ENCODE measurements at regions not wholly inside any gene's neighbourhood (a gene's known extent, or its start where the extent isn't known, plus 50 kb on each side); places are given as distances from the start of the nearest gene placed in this dataset.

DNA sequence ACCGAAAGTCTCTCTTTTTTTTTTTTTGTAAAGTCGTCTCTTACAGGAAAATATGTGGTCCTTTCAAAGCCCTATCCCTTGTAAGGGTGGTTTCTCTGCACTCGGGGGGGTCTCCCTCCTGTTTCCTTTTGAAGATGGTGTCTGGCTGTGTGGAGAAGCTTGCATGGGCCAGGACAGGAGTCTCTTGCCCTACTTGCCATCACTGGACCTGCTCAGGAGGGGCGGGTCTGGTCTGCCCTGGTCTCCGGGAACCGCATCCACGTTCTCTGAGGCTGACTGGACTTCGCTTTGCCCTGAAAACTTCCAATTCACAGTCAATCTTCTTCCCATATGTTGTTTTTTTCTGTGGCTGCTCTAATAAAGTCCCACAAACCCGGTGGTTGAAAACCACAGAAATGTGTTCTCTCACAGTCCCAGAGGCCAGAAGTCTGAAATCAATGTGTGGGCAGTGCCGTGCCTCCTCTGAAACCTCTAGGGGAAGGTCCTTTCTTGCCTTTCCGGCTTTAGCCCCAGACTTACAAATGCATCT is 92.9 kb upstream of the IER5L start:
- H3K36me3 ChIP-seq (replicated peaks): no peaks in the 10 kb centered on the region
- peak overlapping the region; percentile 48 for H3K27ac ChIP-seq
- H3K27me3 ChIP-seq (replicated peaks): no peaks in the 10 kb centered on the region
- DNase-seq: peak; percentile 74
- H3K4me3 ChIP-seq (ENCODE audit: low read depth, low read length): no peak overlapping the region
- no peak for TF ChIP-seq CTCF (IDR thresholded peaks at IDR 0.05; ENCODE audit: low read depth, low read length, missing control alignments)
- in situ Hi-C loops (cut with HindIII; ENCODE audit: low pct_ligation_motif_present, low sequenced_read_pairs): no loop called here

GRCh38 chr9:129270205-129270604 is 92.1 kb upstream of the IER5L start:
- no peaks in the 10 kb centered on the region for H3K36me3 ChIP-seq (replicated peaks)
- H3K27ac ChIP-seq: no peak overlapping the region
- in situ Hi-C loops (cut with HindIII; ENCODE audit: low pct_ligation_motif_present, low sequenced_read_pairs): no loop called here
- DNase-seq: no peak
- TF ChIP-seq CTCF (IDR thresholded peaks at IDR 0.05; ENCODE audit: low read depth, low read length, missing control alignments): no peak
- H3K4me3 ChIP-seq (ENCODE audit: low read depth, low read length): no peak overlapping the region
- H3K27me3 ChIP-seq (replicated peaks): no peaks in the 10 kb centered on the region

DNA sequence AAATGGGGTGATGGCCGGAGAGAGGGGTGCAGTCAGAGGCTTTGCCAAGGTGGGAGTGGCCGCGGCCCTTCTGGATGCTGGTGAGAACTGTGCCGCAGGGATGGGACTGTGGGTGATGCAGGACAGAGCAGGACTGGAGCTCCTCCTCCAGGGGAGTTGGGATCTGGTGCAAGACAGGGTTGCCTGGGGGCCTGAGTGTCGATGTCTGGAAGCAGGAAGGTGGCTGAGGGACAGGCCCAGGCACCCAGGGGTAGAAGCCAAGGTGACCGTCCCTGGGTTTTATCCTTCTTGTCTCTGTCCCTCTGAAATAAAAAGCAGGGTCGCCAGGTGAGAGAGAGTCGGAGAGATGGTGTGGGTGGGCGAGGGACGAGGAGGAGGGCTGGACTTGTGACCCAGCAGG is 89.1 kb upstream of the IER5L start:
- Histone ChIP-seq H3K4me3 (ENCODE audit: low read depth, low read length) (no peak overlapping the region), H3K27me3 (replicated peaks) (no peaks in the 10 kb centered on the region), H3K27ac (no peak overlapping the region), H3K36me3 (replicated peaks) (no peaks in the 10 kb centered on the region)
- no peak for DNase-seq
- TF ChIP-seq CTCF (IDR thresholded peaks at IDR 0.05; ENCODE audit: low read depth, low read length, missing control alignments): no peak
- in situ Hi-C loops (cut with HindIII; ENCODE audit: low pct_ligation_motif_present, low sequenced_read_pairs): no loop called here

GRCh38 chr9:129266536-129266935 is 88.5 kb upstream of the IER5L start:
- H3K27ac ChIP-seq: no peak overlapping the region
- H3K27me3 ChIP-seq (replicated peaks): no peaks in the 10 kb centered on the region
- no peaks in the 10 kb centered on the region for H3K36me3 ChIP-seq (replicated peaks)
- no peak overlapping the region for H3K4me3 ChIP-seq (ENCODE audit: low read depth, low read length)
- DNase-seq: no peak
- TF ChIP-seq CTCF (IDR thresholded peaks at IDR 0.05; ENCODE audit: low read depth, low read length, missing control alignments): no peak
- in situ Hi-C loops (cut with HindIII; ENCODE audit: low pct_ligation_motif_present, low sequenced_read_pairs): no loop called here

DNA sequence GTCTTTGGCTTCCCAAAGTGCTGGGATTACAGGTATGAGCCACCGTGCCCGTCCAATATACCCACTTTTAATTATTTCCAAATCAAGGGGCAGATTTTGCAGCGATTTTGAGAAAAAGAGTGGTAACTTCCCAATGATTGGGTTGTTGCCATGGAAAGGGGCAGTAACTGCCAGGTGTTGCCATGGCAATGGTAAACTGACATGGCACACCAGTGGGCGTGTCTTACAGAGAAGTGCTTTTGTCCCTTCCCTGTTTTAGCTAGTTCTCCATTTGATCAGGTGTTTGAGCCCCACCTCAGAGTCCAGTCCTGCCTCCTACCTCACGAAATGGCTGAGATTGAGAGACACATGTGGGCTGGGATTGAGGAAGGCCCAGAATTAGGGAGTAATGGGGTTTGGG is 86.3 kb upstream of the IER5L start:
- in situ Hi-C loops (cut with HindIII; ENCODE audit: low pct_ligation_motif_present, low sequenced_read_pairs): no loop called here
- H3K4me3 ChIP-seq (ENCODE audit: low read depth, low read length): no peak overlapping the region
- DNase-seq: no peak
- TF ChIP-seq CTCF (IDR thresholded peaks at IDR 0.05; ENCODE audit: low read depth, low read length, missing control alignments): no peak
- no peaks in the 10 kb centered on the region for H3K36me3 ChIP-seq (replicated peaks)
- H3K27me3 ChIP-seq (replicated peaks): no peaks in the 10 kb centered on the region
- no peak overlapping the region for H3K27ac ChIP-seq

DNA sequence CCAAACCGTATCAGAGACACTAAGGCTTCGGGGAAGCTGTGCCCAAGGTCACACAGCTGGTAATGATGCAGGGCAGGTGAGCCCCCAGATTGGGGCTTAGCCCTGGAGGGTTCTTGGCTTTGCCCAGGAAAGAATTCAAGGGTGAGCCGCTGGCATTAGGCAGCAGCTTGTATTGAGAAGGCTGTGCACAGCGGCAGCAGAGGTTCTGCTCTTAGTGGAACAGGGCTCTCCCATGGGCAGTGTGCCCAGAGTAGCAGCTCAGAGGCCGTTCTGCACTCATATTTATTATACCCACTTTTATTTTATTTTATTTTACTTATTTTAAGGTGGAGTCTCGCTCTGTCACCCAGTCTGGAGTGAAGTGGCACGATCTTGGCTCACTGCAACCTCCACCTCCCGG is 85.8 kb upstream of the IER5L start:
- in situ Hi-C loops (cut with HindIII; ENCODE audit: low pct_ligation_motif_present, low sequenced_read_pairs): no loop called here
- H3K36me3 ChIP-seq (replicated peaks): no peaks in the 10 kb centered on the region
- no peaks in the 10 kb centered on the region for H3K27me3 ChIP-seq (replicated peaks)
- no peak for DNase-seq
- TF ChIP-seq CTCF (IDR thresholded peaks at IDR 0.05; ENCODE audit: low read depth, low read length, missing control alignments): no peak
- no peak overlapping the region for H3K4me3 ChIP-seq (ENCODE audit: low read depth, low read length)
- no peak overlapping the region for H3K27ac ChIP-seq

Measured in brain microvascular endothelial cell (primary cell).